Breast epithelium (tissue), 4 donors: ENCODE measurements at regions not wholly inside any gene's neighbourhood (a gene's known extent, or its start where the extent isn't known, plus 50 kb on each side); places are given as distances from the start of the nearest gene placed in this dataset.
"Not testable (repeated sequence)": the region's sequence is repeated elsewhere in the genome, so short reads cannot be mapped to it uniquely, and the experiment has no call there.

ENCODE experiments used
- DNase-seq, 2 donors: peaks; one replicate each; pipeline ENCODE4 v3.0.0-alpha.2; 2019; ENCODE audit warnings: low spot score in 2 of 2
- H3K27ac ChIP-seq, 2 donors: fragments of 200-600 bp; sonication (generic) in 1 of 2; one replicate each; pipeline ENCODE4 v1.5.1; 2016 to 2019; ENCODE audit warnings: mild to moderate bottlenecking in 1 of 2
- H3K27me3 ChIP-seq, 2 donors: fragments of 200-600 bp; sonication (generic) in 1 of 2; one replicate each; pipeline versions ENCODE4 v1.5.1 to v1.6.0; 2017 to 2019; ENCODE audit warnings: control low read depth in 1 of 2, mild to moderate bottlenecking in 1 of 2
- H3K36me3 ChIP-seq: fragments of 200-600 bp; one replicate; pipeline ENCODE4 v1.5.1; 2019
- H3K4me1 ChIP-seq, 2 donors: fragments of 200-600 bp; sonication (generic); one replicate each; pipeline ENCODE4 v1.5.1; 2016 to 2019; ENCODE audit warnings: control low read depth in 1 of 2
- H3K4me3 ChIP-seq, 3 donors: fragments of 200-600 bp; sonication (generic); 1 replicate in 2 of 3; 2 replicates in 1 of 3; pipeline ENCODE4 v1.5.1; 2016 to 2019; ENCODE audit warnings: mild to moderate bottlenecking in 3 of 3, moderate library complexity in 2 of 3
- H3K9me3 ChIP-seq, 2 donors: fragments of 200-600 bp; sonication (generic) in 1 of 2; one replicate each; pipeline ENCODE4 v1.5.1; 2016 to 2019; ENCODE audit warnings: control low read depth in 1 of 2
- POLR2A ChIP-seq: fragments of 450-650 bp; IDR thresholded peaks from one replicate; pipeline ENCODE4 v1.6.1; 2016; ENCODE audit warnings: antibody characterized with exemption, mild to moderate bottlenecking, moderate library complexity
- POLR2AphosphoS5 ChIP-seq, 3 donors: sonication (generic); formaldehyde crosslinking; IDR thresholded peaks; one replicate each; pipeline ENCODE4 v1.6.1; 2017; ENCODE audit warnings: antibody characterized with exemption in 3 of 3
- intact Hi-C: fragments of 100-400 bp; cut with DNase I; formaldehyde crosslinking; loops from one replicate; pipeline ENCODE4 v1.15.1; 2023; ENCODE audit warnings: low total_unique reads
- TF ChIP-seq, protein P1 (sequence below), 3 donors: fragments of 450-650 bp; IDR thresholded peaks; one replicate each; pipeline ENCODE4 v1.5.1; 2016 to 2017; ENCODE audit warnings: antibody characterized with exemption in 3 of 3, mild to moderate bottlenecking in 3 of 3, moderate library complexity in 3 of 3

DNA sequence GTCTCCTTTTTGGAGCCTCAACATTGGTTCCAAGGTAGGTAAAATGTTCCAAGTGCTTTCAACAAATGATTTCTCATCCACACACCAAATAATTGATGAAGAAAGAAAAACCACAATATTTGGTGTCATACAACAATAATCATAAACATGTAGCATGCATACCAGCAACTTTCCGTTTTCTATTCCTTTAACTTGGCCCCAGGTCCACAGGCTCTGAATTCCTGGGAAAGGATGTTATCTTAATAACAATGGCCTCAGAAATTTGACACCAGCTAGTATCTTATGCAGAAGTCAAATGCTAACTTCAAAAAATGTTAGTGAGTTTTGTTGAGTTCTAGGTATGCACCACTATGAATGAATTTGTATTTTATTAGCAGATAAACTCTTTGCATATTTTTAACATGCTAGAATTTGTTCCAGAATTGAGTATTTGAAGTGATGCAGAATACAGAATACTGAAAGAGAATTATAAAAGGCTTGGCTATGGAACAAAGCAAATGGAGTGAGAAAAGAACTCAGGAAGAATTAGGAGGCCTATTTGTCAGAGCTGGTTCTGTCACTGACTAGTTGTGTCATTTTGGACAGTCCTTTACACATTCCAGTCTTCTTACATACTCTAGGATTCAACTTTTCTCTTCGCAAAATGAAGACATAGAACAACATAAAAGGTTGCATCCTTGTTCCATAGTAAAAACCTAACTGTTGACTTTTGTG is 435.3 kb upstream of the TNC start:
- no peaks in the 10 kb centered on the region for H3K27me3 ChIP-seq
- no peak overlapping the region for H3K4me3 ChIP-seq
- H3K4me1 ChIP-seq = no peaks in the 10 kb centered on the region
- H3K36me3 ChIP-seq = no peaks in the 10 kb centered on the region
- H3K27ac ChIP-seq = no peak overlapping the region
- DNase-seq = no peak
- TF ChIP-seq, protein P1, sequence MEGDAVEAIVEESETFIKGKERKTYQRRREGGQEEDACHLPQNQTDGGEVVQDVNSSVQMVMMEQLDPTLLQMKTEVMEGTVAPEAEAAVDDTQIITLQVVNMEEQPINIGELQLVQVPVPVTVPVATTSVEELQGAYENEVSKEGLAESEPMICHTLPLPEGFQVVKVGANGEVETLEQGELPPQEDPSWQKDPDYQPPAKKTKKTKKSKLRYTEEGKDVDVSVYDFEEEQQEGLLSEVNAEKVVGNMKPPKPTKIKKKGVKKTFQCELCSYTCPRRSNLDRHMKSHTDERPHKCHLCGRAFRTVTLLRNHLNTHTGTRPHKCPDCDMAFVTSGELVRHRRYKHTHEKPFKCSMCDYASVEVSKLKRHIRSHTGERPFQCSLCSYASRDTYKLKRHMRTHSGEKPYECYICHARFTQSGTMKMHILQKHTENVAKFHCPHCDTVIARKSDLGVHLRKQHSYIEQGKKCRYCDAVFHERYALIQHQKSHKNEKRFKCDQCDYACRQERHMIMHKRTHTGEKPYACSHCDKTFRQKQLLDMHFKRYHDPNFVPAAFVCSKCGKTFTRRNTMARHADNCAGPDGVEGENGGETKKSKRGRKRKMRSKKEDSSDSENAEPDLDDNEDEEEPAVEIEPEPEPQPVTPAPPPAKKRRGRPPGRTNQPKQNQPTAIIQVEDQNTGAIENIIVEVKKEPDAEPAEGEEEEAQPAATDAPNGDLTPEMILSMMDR (IDR thresholded peaks at IDR 0.05) = no peak
- no peak for TF ChIP-seq POLR2A
- TF ChIP-seq POLR2AphosphoS5 (IDR thresholded peaks at IDR 0.05) = no peak
- peaks cover 8 to 10% of the 10 kb centered on the region in 2 donors for H3K9me3 ChIP-seq
- intact Hi-C loops = no loop called here

DNA sequence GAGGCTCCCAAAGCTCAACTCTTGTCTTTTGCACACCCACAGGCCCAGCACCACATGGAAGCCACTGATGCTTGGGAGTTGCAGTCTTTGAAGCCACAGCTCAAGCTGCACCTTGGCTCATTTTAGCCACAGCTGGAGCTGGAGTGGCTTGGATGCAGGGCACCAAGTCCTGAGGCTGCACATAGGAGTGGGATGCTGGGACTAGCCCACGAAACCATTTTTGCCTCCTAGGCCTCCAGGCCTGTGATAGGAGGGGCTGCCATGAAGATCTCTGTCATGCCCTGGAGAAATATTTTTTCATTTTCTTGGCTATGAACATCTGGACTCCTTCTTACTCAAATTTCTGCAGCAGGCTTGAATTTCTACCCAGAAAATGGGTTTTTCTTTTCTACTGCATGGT is 438.5 kb upstream of the TNC start:
- H3K9me3 ChIP-seq = peaks cover 8 to 10% of the 10 kb centered on the region in 2 donors
- H3K4me1 ChIP-seq = no peaks in the 10 kb centered on the region
- intact Hi-C loops = no loop called here
- no peak overlapping the region for H3K4me3 ChIP-seq
- peaks cover 5% of the 10 kb centered on the region for H3K36me3 ChIP-seq
- TF ChIP-seq, protein P1 (IDR thresholded peaks at IDR 0.05) = no peak
- TF ChIP-seq POLR2AphosphoS5 (IDR thresholded peaks at IDR 0.05) = no peak
- TF ChIP-seq POLR2A = no peak
- no peak for DNase-seq
- H3K27me3 ChIP-seq = no peaks in the 10 kb centered on the region
- no peak overlapping the region for H3K27ac ChIP-seq

DNA sequence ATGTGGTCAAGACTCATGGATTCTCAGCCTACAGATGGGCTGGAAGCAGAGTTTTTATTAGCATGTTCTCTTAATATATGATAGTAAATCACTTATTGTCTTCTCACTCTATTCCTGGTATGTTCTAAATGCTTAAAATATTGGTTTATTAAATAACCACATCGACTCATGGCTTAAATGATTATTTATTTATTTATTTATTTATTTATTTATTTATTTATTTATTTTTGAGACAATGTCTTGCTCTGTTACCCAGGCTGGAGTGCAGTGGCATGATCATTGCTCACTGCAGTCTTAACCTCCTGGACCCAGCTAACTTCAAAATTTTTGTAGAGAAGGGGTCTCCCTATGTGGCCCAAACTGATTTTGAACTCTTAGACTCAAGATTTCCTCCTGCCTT is 457.2 kb upstream of the TNC start:
- intact Hi-C loops = no loop called here
- H3K4me1 ChIP-seq = no peaks in the 10 kb centered on the region
- no peak overlapping the region for H3K27ac ChIP-seq
- H3K9me3 ChIP-seq = no peaks in the 10 kb centered on the region
- no peaks in the 10 kb centered on the region for H3K27me3 ChIP-seq
- no peaks in the 10 kb centered on the region for H3K36me3 ChIP-seq
- H3K4me3 ChIP-seq = no peak overlapping the region
- TF ChIP-seq, protein P1 (IDR thresholded peaks at IDR 0.05) = no peak
- no peak for TF ChIP-seq POLR2A
- no peak for TF ChIP-seq POLR2AphosphoS5 (IDR thresholded peaks at IDR 0.05)
- no peak for DNase-seq

DNA sequence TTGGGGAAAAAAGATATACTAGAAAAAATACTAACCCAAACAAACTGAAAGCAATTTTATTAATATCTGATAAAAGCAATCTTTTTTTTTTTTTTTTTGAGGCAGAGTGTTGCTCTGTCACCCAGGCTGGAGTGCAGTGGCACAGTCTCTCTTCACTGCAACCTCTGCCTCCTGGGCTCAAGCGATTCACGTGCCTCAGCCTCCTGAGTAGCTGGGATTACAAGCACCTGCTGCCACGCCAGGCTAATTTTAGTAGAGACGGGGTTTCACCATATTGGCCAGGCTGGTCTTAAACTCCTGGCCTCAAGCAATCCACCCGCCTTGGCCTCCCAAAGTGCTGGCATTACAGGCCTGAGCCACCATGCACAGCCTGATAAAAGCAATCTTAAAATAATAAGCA is 467.5 kb upstream of the TNC start:
- intact Hi-C loops, H3K9me3 ChIP-seq, H3K4me1 ChIP-seq, H3K27me3 ChIP-seq, H3K27ac ChIP-seq, DNase-seq, H3K36me3 ChIP-seq, H3K4me3 ChIP-seq: not testable (repeated sequence)

DNA sequence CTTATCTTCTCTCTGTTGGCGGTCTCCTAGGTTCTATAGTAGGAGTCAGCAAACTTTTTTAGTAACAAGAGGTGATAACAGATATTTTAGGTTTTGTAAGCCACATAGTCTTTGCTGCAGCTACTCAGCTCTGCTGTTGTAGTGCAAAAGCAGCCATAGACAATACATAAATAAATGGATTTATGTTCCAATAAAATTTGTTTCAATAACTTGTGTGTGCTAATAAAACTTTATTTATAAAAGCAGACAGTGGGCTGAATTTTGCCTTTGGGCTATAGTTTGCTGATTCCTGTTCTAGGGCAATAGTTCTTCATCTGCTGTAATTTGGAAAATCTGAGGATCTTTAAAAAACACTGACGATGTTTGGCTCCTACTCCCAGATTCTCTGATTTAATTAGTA is 469.4 kb upstream of the TNC start:
- H3K4me1 ChIP-seq = no peaks in the 10 kb centered on the region
- intact Hi-C loops = no loop called here
- peaks cover 8% of the 10 kb centered on the region in 2 donors for H3K9me3 ChIP-seq
- no peak for DNase-seq
- TF ChIP-seq POLR2AphosphoS5 (IDR thresholded peaks at IDR 0.05) (no peak), POLR2A (no peak)
- TF ChIP-seq, protein P1 (IDR thresholded peaks at IDR 0.05) = no peak
- H3K36me3 ChIP-seq = no peaks in the 10 kb centered on the region
- no peaks in the 10 kb centered on the region for H3K27me3 ChIP-seq
- no peak overlapping the region for H3K4me3 ChIP-seq
- H3K27ac ChIP-seq = no peak overlapping the region
